Hematopoietic multipotent progenitor cell treated with erythropoietin and hydrocortisone succinate and interleukin-3 and kit ligand, for 8 days (in vitro differentiated cells): ENCODE measurements at regions not wholly inside any gene's neighbourhood (a gene's known extent, or its start where the extent isn't known, plus 50 kb on each side); places are given as distances from the start of the nearest gene placed in this dataset.

ENCODE experiments used
- DNase-seq: peaks from one replicate; pipeline ENCODE4 v3.0.0-alpha.2; 2015

DNA sequence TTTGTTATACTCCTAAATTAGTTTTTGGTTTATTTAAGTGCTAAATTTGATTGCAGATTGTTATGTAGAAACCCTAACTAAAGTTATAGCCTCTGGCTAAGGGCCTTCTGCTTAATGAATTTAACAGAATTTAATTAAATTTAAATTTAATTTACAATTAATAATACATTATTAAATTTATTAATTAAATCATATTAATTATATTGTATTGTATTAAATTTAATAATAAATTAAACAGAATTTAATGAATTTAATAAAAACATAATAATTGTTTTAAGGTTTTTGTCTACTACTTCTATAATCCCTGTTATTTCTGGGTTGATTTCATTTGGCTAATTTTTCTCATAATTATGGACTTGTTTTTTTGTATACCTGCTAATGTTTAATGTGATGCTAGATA, 141.9 kb upstream of the TECRL start:
- no peak for DNase-seq

DNA sequence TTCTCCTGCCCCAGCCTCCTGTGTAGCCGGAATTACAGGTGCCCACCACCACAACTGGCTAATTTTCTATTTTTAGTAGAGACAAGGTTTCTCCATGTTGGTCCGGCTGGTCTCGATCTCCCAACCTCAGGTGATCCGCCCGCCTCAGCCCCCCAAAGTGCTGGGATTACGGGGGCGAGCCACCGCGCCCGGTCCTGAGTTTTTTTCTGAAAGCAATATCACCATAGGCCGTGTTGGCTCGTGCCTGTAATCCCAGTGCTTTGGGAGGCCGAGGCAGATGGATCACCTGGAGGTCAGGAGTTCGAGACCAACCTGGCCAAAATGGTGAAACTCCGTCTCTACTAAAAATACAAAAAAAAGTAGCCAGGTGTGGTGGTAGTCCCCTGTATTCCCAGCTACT, 136.3 kb upstream of the TECRL start:
- no peak for DNase-seq

DNA sequence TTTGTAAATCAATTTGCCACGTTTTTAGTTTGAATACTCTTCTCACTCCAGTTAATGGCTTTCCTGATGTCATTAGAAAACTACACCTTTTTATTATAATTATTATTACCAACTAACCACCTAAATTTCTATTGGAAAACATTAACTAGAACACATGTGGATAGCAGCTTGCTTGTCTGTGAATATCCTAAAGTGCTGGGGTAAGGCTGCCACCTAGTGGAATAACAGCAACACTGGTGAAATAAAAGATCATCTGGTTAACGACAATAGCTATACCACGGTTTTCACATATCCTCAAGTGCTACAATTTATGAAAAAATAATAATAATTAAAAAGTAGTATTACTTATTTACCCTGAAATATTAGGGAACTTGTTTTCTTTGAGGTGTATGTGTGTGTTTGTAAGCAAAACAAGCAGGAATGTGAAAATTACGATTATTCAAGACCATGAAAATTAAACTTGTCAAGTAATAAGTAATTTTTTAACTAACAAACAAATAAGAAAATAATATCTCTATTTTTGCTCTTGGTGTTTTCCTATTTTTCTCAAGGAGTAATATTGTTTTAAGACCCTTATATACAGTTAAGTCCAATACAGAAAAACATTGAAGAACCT, 130.1 kb upstream of the TECRL start:
- DNase-seq: peak; percentile 66

DNA sequence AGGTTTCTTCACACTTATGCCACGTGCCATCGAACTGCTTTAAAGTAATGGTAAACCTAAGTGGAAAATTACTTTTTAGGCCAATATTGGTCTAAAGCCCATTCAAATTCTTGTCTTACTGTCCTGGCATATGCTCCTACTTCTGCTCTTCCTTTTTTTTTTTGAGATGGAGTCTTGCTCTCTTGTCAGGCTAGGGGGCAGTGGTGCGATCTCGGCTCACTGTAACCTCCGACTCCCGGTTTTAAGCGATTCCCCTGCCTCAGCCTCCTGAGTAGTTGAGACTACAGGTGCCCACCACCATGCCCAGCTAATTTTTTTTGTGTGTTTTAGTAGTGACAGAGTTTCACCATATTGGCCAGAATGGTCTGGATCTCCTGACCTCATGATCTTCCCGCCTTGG, 129.0 kb upstream of the TECRL start:
- DNase-seq: no peak

DNA sequence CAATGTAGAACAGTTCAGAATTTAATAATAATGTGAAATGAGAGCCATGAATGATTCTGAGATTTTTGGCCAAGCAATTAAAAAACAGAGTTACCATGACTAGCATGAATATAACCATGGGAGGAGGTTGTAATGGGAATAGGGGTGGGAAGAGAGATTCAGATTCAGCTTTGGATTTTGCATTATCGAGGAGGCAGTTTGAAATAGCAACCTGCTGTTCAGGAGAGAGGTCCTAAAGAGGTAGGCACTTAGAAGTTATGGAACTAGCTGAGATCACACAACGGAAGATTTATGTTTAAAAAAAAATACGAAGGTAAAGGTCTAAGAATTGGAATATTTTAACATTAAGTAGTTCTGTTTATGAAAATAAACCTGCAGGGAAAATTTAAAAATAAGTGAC, 124.4 kb upstream of the TECRL start:
- DNase-seq: no peak

DNA sequence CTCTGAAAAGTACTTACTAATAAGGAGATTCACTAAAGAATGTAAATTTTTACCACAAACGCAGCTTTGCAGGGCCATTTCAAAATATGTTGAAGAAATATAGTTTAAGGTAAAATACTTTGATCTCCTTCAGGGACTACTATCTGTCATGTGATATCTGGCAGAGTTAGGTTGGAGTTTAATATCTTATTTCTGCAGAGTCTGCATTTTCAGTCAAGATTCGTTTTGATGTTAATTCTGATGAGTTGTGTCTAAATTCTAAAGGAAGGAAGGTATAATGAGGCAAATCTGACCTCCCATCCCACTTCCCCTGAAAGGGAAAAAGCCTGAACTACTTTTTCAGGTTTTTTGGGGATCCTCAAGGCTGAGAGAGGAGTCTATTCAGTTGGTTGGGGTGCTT, 123.9 kb upstream of the TECRL start:
- no peak for DNase-seq

DNA sequence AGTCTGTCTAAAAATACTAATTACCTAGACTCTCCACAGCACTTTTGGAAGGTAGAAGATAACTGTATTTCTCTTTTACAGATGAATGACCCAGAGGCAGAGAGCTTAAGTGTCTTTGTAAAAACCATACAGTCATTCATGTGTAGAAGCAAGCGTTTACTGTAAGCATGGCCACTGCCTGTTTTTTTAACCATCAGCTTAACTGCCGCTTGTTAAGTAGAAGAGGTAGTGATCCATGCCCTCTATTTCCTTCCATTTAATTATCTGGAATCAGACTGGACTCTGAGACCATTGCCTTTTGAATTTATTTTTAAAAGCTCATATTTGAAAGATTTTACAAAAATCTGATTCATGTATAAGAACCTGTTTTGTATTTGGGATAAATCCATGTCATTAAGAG, 111.2 kb upstream of the TECRL start:
- DNase-seq: no peak

DNA sequence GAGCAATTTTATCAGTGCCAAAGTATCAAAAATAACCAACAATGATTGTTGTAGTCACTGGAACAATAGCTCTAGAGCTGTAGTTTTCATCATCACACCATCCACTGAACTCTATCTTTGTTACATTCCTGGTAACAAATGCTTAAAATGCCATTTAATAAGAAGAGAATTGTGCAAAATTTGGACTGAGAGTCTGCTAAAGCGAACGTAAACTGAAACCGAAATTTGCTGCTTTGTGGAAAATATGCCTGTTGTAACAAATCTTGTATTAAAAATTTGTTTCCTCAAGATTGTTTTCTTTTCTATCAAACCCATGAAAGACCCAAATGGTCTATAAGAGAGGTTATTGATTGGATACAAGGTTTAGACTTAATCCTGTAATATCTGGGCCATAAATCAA, 109.3 kb upstream of the TECRL start:
- DNase-seq: no peak

DNA sequence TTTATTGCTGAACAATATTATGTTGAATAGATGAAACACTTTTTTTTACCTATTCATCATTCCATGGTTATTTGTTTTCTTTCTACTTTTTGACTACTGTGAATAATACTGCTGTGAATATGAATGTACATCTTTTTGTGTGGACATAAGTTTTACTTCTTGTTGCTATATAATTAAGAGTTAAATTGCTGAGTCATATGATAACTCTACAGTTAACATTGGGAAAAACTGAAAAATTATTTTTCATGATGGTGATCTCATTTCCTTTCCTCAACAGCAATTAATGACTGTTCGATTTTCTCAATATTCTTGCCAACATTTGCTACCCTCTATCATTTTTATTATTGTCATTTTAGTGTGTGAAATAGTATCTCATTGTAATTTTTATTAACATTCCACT, 106.9 kb upstream of the TECRL start:
- DNase-seq: no peak

DNA sequence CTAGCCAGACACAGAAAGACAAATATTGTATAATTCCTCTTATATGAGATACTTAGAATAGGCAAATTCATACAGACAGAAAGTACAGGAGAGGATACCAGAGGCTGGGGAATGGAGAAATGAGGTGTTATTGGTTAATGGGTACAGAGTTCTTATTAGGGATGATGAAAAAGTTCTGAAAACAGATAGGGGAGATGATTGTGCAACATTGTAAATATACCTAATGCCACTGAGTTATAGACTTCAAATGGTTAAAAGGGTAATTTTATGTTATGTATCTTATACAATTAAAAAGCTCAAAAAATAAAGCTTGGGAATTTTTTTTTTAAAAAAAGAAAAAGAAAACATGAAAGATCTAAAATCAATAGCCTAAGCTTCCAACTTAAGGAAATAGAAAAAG, 98.8 kb upstream of the TECRL start:
- no peak for DNase-seq

DNA sequence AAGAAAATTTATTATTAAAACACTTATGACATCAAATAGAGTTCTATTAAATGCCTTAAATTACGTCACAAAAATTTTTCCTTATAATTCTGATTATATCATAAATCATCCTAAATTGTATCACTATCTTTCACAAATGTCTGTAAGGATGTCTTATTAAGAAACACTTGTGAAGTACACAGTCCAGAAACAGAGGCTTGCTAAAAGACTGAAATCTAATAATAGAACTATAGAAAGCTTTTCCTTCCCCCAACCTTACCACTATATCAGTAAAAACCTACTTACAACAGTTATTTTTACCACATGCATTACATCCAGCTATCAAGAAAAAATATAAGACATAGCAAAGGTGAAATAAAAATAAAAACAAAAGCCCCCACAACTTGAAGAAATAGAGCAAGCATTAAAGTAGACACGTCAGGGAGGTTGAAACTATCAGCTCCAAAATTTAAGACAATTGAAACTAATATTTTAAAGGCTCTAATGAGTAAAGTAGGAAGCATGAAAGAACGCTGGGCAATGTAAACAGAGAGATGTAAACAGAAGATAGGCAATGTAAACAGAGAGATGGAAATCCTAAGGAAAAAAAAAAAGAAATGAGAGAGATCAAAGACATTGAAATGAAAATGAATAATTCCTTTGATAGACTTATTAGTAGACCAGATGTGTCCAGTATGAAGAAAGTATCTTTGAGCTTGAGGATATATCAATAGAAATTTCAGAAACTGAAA, 94.9 kb upstream of the TECRL start:
- no peak for DNase-seq

DNA sequence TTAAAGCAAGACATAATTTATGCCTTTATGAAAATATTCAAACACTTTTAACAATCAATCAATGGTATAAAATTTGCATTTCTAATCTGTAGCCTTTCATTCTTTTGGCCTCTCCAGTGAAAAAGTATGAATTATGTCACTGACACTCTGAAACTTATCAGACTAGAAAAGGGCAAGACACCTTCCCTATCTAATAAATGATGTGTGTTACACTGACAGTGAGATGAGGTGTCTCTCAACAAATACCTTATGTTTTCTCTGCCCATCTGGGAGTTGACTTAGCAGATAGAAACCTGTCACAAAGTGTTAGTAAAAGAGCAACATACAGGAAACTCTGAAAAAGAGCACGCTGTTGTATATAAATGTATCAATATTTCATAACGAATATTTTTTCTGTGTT, 94.2 kb upstream of the TECRL start:
- DNase-seq: no peak

DNA sequence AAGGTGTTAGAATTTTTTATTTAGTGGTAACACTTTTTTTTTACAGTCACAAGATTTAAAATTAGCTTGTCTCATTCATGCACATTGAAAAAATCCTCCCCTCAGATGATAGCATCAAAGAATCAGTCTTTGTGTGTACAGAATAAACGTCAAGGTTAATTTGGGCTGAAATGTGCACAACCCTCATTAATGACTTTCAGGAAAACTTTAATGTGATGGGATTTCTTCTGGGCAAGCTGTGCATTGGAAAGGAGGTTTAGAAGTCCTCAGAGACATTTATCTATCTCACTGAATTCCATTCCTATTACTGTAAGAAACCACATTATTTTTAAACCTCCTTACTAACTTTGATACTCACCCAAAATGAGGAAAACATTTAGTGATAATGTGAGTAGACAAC, 88.2 kb upstream of the TECRL start:
- no peak for DNase-seq

DNA sequence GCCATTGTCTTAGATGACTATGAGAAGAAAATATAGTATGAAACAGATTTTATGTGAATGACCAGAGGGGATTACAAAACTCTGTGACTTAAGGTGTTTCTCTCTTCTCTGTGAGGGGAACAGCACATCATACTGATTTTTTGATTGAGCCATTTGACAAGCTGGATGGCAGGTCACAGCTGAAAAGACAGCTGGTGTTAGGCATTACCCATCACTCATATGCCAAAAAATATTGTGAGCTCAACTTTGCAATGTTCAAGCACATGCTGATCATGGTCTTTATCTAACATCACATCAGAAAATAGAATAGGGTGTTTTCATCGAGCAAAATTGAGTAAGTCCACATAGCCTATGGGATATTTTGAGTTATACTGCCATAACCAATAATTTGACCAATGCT, 86.7 kb upstream of the TECRL start:
- no peak for DNase-seq

DNA sequence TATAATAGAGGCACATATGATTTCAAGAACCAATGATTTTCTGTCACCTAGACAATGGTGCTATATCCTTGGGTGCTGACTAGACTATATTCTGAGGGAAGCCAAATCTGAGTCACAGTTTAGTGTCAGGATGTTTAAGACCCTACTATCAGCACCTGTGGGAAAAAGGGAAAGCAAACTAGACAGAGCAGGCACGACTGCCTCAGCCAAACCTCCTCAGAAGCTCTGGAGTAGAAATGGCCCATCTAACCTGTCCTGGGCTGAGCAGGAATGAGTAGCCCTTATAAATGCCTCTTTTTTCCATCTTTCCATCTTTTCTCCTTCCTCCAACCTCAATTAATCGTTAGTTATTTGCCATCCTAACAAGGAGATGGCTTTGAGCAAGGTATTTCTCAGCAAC, 80.4 kb upstream of the TECRL start:
- DNase-seq: no peak

DNA sequence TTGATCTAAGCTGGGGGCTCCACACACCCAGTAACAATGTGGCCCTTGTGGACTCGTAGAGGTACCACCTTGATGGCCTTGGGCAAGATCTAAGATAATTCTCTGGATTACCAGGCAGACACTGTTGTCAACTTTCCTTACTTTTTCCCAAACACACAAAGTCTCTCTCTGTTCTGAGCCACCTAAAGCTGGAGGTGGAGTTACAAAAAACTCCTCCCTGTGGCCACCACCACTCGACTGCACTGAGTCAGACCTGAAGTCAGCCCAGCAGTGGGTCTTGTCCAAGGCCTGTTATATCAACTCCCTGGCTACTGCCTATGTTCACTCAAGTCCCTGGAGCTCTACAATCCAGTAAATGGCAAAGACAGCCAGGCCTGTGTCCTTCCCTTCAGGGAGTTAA, 70.1 kb upstream of the TECRL start:
- no peak for DNase-seq

DNA sequence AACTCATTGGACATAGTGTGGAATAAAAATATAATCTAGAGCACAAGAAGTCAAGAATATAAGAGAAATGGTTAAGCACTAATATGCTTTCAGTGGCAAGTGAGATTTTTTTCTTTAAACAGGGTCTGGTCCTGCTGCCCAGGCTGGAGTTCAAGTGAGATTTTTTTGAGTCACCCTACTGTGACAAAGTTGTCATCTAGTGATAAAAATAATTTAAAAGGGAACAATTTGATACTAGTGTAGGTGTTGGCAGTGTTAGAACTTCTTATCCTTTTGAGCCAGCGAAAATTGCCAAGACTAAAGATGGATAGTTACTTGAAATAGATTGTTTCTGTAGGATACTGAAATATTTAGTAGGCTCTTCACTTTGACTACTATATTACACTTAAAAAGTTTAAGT, 67.9 kb upstream of the TECRL start:
- no peak for DNase-seq

DNA sequence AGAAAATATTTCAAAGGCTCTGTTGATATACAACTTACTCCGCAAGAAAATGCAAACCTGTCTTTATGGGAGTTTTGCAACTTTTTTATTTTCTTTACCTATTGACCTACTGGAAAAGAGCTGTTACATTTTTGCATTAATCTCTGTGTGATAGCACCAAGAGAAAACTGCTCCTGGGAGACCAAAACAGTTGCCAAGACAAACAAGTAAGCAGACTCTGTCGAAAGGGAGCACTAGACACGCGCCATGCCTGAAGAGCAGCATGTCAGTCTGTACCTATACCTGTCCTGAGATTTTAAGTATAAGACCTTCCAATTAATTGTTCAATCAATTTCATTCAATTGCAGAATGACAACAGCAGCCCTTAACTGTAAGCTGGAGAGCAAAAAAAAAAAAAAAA, 56.0 kb upstream of the TECRL start:
- no peak for DNase-seq

DNA sequence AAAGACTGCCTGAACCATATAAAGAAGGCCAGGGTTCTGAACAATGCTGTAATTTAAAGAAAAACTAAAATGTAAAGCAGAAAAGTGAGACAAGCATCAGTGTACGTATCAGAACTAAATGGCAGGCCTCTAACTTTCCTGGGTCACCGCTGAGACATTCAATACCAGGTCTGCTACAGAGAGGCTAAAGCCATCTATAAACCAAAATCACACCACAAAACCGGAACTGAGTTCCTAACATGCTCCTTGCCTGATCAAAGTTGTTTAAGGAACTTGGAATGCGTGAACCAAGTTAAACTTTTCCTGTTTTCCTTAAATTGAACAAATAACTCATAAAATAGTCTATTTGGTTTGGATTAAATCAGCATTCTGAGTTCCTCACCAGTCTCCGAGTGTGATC, 55.3 kb upstream of the TECRL start:
- DNase-seq: no peak
